ENCODE measurements at regions not wholly inside any gene's neighbourhood (a gene's known extent, or its start where the extent isn't known, plus 50 kb on each side); places are given as distances from the start of the nearest gene placed in this dataset.

DNA sequence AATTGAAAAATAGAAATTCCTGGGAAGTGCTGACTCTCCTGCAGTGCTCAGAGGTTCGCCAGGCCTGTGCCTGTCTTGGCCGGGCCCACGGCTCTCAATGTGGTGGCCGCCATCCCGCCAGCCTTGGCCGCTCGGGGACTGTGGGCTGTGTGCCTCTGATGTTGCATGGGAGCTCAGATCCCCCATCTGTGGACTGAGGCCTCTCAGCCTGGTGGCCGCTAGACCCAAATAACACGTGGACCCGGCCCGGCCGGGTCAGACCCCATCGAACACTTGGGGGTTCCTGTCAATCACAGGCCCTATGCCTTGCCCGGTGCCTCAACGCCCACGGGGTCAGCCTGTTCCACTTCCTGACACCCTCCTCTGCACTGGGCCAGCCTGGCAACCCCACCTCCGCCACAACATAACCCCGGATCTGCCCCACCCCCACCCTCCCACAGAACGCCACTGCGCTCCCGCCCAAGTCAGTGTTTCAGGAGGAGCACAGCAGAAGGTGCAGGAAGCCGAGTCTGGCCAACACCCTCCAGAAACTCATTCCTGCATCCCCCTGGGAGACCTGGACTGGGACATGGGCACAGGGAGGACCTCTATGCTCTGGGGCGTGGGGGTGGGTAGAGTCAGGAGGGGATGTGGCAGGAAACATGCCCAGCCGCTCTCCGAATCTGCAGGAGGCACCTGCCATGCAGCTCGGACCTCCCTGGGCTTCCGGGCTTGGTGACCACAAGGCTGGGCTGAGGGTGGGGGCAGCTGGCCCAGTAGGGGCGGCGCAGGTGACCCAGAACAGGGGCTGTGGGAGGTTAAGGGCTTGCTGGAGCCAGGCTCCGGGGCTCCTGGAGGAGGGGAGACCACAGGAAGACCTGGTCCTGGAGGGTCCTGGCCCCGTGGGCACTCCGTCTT is 98.7 kb upstream of the BHLHE23 start:
- TF ChIP-seq CTCF (IDR thresholded peaks at IDR 0.05; ENCODE audit: insufficient read depth, low read length, poor library complexity, severe bottlenecking) (no peak), EZH2phosphoT487 (conservative IDR thresholded peaks at IDR 0.05; ENCODE audit: low read length) (no peak)
